ENCODE measurements at regions not wholly inside any gene's neighbourhood (a gene's known extent, or its start where the extent isn't known, plus 50 kb on each side); places are given as distances from the start of the nearest gene placed in this dataset.

- TF ChIP-seq CTCF (IDR thresholded peaks at IDR 0.05; ENCODE audit: low read depth, low read length) (no peak), POLR2A (IDR thresholded peaks at IDR 0.05; ENCODE audit: extremely low read depth, insufficient read length) (no peak), MAX (IDR thresholded peaks at IDR 0.05; ENCODE audit: low read depth, low read length) (no peak)
These were observed 171.4 kb upstream of the PDE1C start for GRCh38 chr7:32241636-32242035.
